ENCODE measurements at regions not wholly inside any gene's neighbourhood (a gene's known extent, or its start where the extent isn't known, plus 50 kb on each side); places are given as distances from the start of the nearest gene placed in this dataset.
A peak's percentile ranks its signal among the peaks of the same experiment; 100 is the strongest.

DNA sequence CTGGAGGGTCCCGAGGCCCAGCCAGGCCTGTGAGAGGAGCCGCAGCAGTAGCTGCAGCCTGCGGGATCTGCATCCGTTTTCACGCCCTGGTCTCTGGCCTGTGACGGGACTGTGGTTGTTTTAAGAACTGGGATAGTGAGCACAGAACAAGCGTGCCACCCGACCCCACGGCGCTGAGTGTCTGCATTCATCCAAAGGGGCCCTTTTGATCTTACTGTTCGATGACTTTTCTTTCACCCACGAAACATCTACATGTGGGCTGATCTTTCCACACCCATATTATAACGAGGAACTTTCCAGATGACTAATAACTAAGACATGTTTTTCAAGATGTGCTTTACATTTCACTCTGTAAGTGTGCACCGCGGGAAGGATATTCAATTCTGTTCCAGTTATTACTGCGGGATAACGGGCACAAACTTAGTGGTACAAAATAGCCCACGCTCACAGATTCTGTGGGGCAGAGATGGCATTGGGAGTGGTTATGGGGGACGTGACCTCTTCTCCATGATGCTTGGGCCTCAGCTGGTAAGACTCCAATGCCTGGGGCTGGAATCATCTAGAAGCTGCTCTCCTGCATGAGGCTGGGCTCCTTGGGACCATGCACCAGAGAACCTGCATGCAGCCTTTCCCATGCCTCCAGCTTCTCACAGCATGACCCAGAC lies 165.0 kb downstream of the SYK start:
- H3K27me3 ChIP-seq (ENCODE audit: insufficient read depth, low read length): no peaks in the 10 kb centered on the region
- no peak for DNase-seq (ENCODE audit: insufficient read length, low spot score, missing footprints)
- H2AFZ ChIP-seq (ENCODE audit: low read length): peak overlapping the region; percentile 9

DNA sequence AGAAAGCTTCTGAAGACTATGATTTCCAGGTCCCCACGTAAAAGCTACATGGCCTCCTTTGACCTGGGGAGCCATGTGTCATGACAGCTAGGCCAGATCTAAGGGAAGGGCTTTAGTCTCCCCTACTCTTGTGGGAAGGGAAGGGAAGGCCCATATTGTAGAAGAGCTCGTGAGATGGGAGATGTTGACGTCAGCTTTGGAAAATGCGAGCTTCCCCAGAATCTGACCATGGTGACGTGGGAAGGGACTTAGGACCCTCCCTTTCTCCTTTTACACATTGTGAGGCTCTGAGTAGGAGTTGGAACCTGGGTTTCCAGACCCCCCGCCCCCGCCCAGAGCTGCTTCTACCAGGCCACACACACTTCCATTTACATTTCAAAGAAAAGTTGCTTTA lies 165.5 kb downstream of the SYK start:
- Histone ChIP-seq H3K27ac (ENCODE audit: low read depth, low read length) (no peak overlapping the region), H4K20me1 (ENCODE audit: insufficient read depth, low read length) (no peaks in the 10 kb centered on the region), H3K4me3 (ENCODE audit: insufficient read depth, low read length) (no peak overlapping the region), H2AFZ (ENCODE audit: low read length) (no peak overlapping the region), H3K27me3 (ENCODE audit: insufficient read depth, low read length) (no peaks in the 10 kb centered on the region), H3K4me2 (ENCODE audit: insufficient read depth, low read length) (no peak overlapping the region), H3K9me3 (ENCODE audit: low read depth, low read length) (no peaks in the 10 kb centered on the region), H3K79me2 (ENCODE audit: insufficient read depth, low read length) (no peaks in the 10 kb centered on the region), H3K36me3 (ENCODE audit: insufficient read depth, low read length) (no peaks in the 10 kb centered on the region), H3K4me1 (ENCODE audit: insufficient read depth, low read length) (peaks cover 15% of the 10 kb centered on the region)
- DNase-seq (ENCODE audit: insufficient read length, low spot score, missing footprints): no peak
- TF ChIP-seq, protein P1, sequence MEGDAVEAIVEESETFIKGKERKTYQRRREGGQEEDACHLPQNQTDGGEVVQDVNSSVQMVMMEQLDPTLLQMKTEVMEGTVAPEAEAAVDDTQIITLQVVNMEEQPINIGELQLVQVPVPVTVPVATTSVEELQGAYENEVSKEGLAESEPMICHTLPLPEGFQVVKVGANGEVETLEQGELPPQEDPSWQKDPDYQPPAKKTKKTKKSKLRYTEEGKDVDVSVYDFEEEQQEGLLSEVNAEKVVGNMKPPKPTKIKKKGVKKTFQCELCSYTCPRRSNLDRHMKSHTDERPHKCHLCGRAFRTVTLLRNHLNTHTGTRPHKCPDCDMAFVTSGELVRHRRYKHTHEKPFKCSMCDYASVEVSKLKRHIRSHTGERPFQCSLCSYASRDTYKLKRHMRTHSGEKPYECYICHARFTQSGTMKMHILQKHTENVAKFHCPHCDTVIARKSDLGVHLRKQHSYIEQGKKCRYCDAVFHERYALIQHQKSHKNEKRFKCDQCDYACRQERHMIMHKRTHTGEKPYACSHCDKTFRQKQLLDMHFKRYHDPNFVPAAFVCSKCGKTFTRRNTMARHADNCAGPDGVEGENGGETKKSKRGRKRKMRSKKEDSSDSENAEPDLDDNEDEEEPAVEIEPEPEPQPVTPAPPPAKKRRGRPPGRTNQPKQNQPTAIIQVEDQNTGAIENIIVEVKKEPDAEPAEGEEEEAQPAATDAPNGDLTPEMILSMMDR (IDR thresholded peaks at IDR 0.05; ENCODE audit: extremely low read depth, low read depth, low read length): no peak

More for the DNA sequence above, 165.0 kb downstream of the SYK start:
- H3K79me2 ChIP-seq (ENCODE audit: insufficient read depth, low read length): no peaks in the 10 kb centered on the region
- H3K36me3 ChIP-seq (ENCODE audit: insufficient read depth, low read length): no peaks in the 10 kb centered on the region
- TF ChIP-seq, protein P1 (IDR thresholded peaks at IDR 0.05; ENCODE audit: extremely low read depth, low read depth, low read length): no peak
- H3K4me1 ChIP-seq (ENCODE audit: insufficient read depth, low read length): peaks cover 18% of the 10 kb centered on the region
- no peak overlapping the region for H3K4me3 ChIP-seq (ENCODE audit: insufficient read depth, low read length)
- no peak overlapping the region for H3K4me2 ChIP-seq (ENCODE audit: insufficient read depth, low read length)
- no peaks in the 10 kb centered on the region for H3K9me3 ChIP-seq (ENCODE audit: low read depth, low read length)
- no peak overlapping the region for H3K27ac ChIP-seq (ENCODE audit: low read depth, low read length)
- no peaks in the 10 kb centered on the region for H4K20me1 ChIP-seq (ENCODE audit: insufficient read depth, low read length)

DNA sequence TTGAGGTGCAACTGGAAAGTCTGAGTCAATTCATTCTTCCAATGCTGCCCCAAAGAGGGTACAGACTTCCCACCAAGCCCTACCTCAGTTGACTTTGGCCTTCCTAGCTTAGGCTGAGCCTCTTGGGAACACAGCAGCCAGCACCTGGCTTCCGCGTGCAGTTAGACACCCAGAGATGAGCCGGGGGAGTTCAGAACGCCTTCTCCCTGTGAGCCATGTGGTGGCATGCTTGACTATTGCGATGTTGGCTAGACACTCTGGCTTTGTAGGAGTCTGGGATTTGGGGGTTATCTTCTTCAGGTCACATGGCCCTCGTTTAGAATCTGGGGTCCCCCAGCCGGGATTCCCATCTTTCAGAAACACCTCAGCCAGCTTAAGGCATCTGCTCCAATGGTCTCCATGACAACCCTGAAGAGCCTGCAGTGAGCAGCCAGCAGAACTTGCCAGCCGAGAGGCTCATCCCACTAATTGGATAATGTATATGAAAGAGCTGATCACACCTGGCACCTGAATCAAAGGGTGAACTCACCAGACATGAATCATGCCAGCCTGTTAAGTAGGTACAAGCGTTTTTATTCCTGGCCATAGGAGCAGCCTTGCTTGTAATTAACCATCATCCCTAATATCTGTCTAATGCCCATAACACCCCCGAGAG lies 167.5 kb downstream of the SYK start:
- Histone ChIP-seq H2AFZ (ENCODE audit: low read length) (no peak overlapping the region), H3K27ac (ENCODE audit: low read depth, low read length) (no peak overlapping the region), H3K36me3 (ENCODE audit: insufficient read depth, low read length) (no peaks in the 10 kb centered on the region), H3K4me2 (ENCODE audit: insufficient read depth, low read length) (no peak overlapping the region), H4K20me1 (ENCODE audit: insufficient read depth, low read length) (no peaks in the 10 kb centered on the region), H3K9me3 (ENCODE audit: low read depth, low read length) (no peaks in the 10 kb centered on the region), H3K4me1 (ENCODE audit: insufficient read depth, low read length) (peaks cover 20% of the 10 kb centered on the region), H3K27me3 (ENCODE audit: insufficient read depth, low read length) (no peaks in the 10 kb centered on the region), H3K4me3 (ENCODE audit: insufficient read depth, low read length) (no peak overlapping the region), H3K79me2 (ENCODE audit: insufficient read depth, low read length) (no peaks in the 10 kb centered on the region)
- no peak for DNase-seq (ENCODE audit: insufficient read length, low spot score, missing footprints)
- TF ChIP-seq, protein P1 (IDR thresholded peaks at IDR 0.05; ENCODE audit: extremely low read depth, low read depth, low read length): no peak

DNA sequence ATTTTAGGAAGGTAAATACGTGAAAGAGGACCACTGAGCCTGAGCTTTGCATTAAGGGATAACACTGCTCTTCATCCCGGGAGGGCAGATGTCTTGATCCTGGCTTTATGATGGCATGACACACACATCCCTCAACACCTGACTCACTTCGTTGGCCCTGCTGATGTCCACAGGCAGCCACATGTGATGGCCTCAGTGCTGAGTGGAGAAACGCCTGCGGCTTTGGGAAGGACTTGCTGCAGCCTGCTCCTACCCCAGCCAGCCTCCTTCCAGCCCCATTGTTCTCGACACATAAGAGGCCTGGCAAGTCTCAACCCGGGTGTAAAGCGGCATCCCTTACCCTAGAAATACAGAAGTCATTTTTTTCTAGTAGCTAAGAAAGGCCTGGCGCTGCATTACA lies 169.0 kb downstream of the SYK start:
- Histone ChIP-seq H3K27ac (ENCODE audit: low read depth, low read length) (no peak overlapping the region), H3K4me2 (ENCODE audit: insufficient read depth, low read length) (no peak overlapping the region), H2AFZ (ENCODE audit: low read length) (no peak overlapping the region), H3K4me1 (ENCODE audit: insufficient read depth, low read length) (peaks cover 24% of the 10 kb centered on the region), H3K79me2 (ENCODE audit: insufficient read depth, low read length) (no peaks in the 10 kb centered on the region), H3K27me3 (ENCODE audit: insufficient read depth, low read length) (no peaks in the 10 kb centered on the region), H3K9me3 (ENCODE audit: low read depth, low read length) (no peaks in the 10 kb centered on the region), H4K20me1 (ENCODE audit: insufficient read depth, low read length) (no peaks in the 10 kb centered on the region), H3K36me3 (ENCODE audit: insufficient read depth, low read length) (no peaks in the 10 kb centered on the region), H3K4me3 (ENCODE audit: insufficient read depth, low read length) (no peak overlapping the region)
- TF ChIP-seq, protein P1 (IDR thresholded peaks at IDR 0.05; ENCODE audit: extremely low read depth, low read depth, low read length): no peak
- DNase-seq (ENCODE audit: insufficient read length, low spot score, missing footprints): no peak

All from osteoblast (primary cell).